HEK293 (cell line): ENCODE measurements at regions not wholly inside any gene's neighbourhood (a gene's known extent, or its start where the extent isn't known, plus 50 kb on each side); places are given as distances from the start of the nearest gene placed in this dataset.

Experiments used
- KLF8 ChIP-seq: fragments of 450-650 bp; formaldehyde crosslinking; IDR thresholded peaks from 2 replicates; pipeline ENCODE4 v1.5.1; 2016; ENCODE audit warnings: missing biosample characterization, missing genetic modification characterization
- ZBTB1 ChIP-seq: fragments of 450-650 bp; formaldehyde crosslinking; IDR thresholded peaks from 2 replicates; pipeline ENCODE4 v1.5.1; 2016; ENCODE audit warnings: missing biosample characterization, missing genetic modification characterization
- ZBTB21 ChIP-seq: fragments of 450-650 bp; formaldehyde crosslinking; IDR thresholded peaks from 2 replicates; pipeline ENCODE4 v1.5.1; 2017; ENCODE audit warnings: missing biosample characterization, missing genetic modification characterization
- ZNF350 ChIP-seq: fragments of 450-650 bp; formaldehyde crosslinking; IDR thresholded peaks from 2 replicates; pipeline ENCODE4 v1.5.0; 2017; ENCODE audit warnings: missing biosample characterization, mild to moderate bottlenecking, missing genetic modification characterization
- ZNF558 ChIP-seq: fragments of 450-650 bp; formaldehyde crosslinking; IDR thresholded peaks from 2 replicates; pipeline ENCODE4 v1.5.1; 2016; ENCODE audit warnings: missing biosample characterization, missing genetic modification characterization
- ZNF624 ChIP-seq: fragments of 450-650 bp; formaldehyde crosslinking; IDR thresholded peaks from 2 replicates; pipeline ENCODE4 v1.5.1; 2017; ENCODE audit warnings: missing biosample characterization, missing genetic modification characterization
- ZNF707 ChIP-seq: fragments of 450-650 bp; formaldehyde crosslinking; IDR thresholded peaks from 2 replicates; pipeline ENCODE4 v1.5.1; 2016; ENCODE audit warnings: missing biosample characterization, missing genetic modification characterization
- ZNF747 ChIP-seq: fragments of 450-650 bp; formaldehyde crosslinking; IDR thresholded peaks from 2 replicates; pipeline ENCODE4 v1.5.1; 2016; ENCODE audit warnings: missing biosample characterization, missing genetic modification characterization
- TF ChIP-seq, protein P1 (sequence below): fragments of 450-650 bp; formaldehyde crosslinking; conservative IDR thresholded peaks from 2 replicates; pipeline ENCODE4 v1.5.1; 2016; ENCODE audit warnings: low read depth, missing biosample characterization, missing genetic modification characterization
- TF ChIP-seq, protein P2 (sequence below): fragments of 450-650 bp; formaldehyde crosslinking; IDR thresholded peaks from 2 replicates; pipeline ENCODE4 v1.5.1; 2016; ENCODE audit warnings: missing biosample characterization, missing genetic modification characterization
- TF ChIP-seq, protein P3 (sequence below): fragments of 450-650 bp; formaldehyde crosslinking; IDR thresholded peaks from 2 replicates; pipeline ENCODE4 v1.5.1; 2016; ENCODE audit warnings: missing biosample characterization, missing genetic modification characterization
- TF ChIP-seq, protein P4 (sequence below): fragments of 450-650 bp; formaldehyde crosslinking; IDR thresholded peaks from 2 replicates; pipeline ENCODE4 v1.5.1; 2017; ENCODE audit warnings: missing biosample characterization, missing genetic modification characterization
- TF ChIP-seq, protein P5 (sequence below): fragments of 450-650 bp; formaldehyde crosslinking; IDR thresholded peaks from 2 replicates; pipeline ENCODE4 v1.5.1; 2016; ENCODE audit warnings: missing biosample characterization, missing genetic modification characterization

DNA sequence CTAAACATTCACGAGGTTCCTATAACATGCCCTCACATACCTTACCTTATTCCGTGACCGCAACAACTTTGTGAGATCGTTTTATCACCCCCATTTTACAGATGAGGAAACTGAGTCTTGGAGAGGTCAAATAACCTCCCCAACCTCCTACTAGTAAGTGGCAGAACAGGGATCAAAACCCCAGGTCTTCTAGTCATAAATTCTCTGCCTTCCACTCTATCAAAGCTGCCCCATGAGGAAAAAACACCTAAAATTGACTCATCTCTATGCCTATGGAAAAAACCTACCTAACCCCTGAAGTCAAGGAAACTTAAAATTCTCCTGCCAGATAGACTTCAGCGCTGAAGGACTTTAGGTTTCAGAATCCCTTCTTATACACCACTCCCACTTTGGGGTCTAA, 69.5 kb upstream of the ERRFI1 start:
- TF ChIP-seq ZNF707 (tag by site-specific recombination) (no peak), ZNF747 (tag by site-specific recombination) (no peak), ZNF558 (tag by site-specific recombination) (no peak), ZNF350 (tag by site-specific recombination) (no peak), ZBTB1 (tag by site-specific recombination) (no peak), KLF8 (no peak), ZBTB21 (tag by site-specific recombination) (no peak), ZNF624 (tag by site-specific recombination) (no peak)
- TF ChIP-seq, protein P1, sequence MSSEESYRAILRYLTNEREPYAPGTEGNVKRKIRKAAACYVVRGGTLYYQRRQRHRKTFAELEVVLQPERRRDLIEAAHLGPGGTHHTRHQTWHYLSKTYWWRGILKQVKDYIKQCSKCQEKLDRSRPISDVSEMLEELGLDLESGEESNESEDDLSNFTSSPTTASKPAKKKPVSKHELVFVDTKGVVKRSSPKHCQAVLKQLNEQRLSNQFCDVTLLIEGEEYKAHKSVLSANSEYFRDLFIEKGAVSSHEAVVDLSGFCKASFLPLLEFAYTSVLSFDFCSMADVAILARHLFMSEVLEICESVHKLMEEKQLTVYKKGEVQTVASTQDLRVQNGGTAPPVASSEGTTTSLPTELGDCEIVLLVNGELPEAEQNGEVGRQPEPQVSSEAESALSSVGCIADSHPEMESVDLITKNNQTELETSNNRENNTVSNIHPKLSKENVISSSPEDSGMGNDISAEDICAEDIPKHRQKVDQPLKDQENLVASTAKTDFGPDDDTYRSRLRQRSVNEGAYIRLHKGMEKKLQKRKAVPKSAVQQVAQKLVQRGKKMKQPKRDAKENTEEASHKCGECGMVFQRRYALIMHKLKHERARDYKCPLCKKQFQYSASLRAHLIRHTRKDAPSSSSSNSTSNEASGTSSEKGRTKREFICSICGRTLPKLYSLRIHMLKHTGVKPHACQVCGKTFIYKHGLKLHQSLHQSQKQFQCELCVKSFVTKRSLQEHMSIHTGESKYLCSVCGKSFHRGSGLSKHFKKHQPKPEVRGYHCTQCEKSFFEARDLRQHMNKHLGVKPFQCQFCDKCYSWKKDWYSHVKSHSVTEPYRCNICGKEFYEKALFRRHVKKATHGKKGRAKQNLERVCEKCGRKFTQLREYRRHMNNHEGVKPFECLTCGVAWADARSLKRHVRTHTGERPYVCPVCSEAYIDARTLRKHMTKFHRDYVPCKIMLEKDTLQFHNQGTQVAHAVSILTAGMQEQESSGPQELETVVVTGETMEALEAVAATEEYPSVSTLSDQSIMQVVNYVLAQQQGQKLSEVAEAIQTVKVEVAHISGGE (tag by site-specific recombination), result no peak
- TF ChIP-seq, protein P2, sequence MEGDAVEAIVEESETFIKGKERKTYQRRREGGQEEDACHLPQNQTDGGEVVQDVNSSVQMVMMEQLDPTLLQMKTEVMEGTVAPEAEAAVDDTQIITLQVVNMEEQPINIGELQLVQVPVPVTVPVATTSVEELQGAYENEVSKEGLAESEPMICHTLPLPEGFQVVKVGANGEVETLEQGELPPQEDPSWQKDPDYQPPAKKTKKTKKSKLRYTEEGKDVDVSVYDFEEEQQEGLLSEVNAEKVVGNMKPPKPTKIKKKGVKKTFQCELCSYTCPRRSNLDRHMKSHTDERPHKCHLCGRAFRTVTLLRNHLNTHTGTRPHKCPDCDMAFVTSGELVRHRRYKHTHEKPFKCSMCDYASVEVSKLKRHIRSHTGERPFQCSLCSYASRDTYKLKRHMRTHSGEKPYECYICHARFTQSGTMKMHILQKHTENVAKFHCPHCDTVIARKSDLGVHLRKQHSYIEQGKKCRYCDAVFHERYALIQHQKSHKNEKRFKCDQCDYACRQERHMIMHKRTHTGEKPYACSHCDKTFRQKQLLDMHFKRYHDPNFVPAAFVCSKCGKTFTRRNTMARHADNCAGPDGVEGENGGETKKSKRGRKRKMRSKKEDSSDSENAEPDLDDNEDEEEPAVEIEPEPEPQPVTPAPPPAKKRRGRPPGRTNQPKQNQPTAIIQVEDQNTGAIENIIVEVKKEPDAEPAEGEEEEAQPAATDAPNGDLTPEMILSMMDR (tag by site-specific recombination), result no peak
- TF ChIP-seq, protein P3, sequence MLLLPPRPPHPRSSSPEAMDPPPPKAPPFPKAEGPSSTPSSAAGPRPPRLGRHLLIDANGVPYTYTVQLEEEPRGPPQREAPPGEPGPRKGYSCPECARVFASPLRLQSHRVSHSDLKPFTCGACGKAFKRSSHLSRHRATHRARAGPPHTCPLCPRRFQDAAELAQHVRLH (tag by site-specific recombination), result no peak
- TF ChIP-seq, protein P4, sequence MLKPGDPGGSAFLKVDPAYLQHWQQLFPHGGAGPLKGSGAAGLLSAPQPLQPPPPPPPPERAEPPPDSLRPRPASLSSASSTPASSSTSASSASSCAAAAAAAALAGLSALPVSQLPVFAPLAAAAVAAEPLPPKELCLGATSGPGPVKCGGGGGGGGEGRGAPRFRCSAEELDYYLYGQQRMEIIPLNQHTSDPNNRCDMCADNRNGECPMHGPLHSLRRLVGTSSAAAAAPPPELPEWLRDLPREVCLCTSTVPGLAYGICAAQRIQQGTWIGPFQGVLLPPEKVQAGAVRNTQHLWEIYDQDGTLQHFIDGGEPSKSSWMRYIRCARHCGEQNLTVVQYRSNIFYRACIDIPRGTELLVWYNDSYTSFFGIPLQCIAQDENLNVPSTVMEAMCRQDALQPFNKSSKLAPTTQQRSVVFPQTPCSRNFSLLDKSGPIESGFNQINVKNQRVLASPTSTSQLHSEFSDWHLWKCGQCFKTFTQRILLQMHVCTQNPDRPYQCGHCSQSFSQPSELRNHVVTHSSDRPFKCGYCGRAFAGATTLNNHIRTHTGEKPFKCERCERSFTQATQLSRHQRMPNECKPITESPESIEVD (tag by site-specific recombination), result no peak
- TF ChIP-seq, protein P5, sequence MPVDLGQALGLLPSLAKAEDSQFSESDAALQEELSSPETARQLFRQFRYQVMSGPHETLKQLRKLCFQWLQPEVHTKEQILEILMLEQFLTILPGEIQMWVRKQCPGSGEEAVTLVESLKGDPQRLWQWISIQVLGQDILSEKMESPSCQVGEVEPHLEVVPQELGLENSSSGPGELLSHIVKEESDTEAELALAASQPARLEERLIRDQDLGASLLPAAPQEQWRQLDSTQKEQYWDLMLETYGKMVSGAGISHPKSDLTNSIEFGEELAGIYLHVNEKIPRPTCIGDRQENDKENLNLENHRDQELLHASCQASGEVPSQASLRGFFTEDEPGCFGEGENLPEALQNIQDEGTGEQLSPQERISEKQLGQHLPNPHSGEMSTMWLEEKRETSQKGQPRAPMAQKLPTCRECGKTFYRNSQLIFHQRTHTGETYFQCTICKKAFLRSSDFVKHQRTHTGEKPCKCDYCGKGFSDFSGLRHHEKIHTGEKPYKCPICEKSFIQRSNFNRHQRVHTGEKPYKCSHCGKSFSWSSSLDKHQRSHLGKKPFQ, result no peak
